ENCODE measurements at regions not wholly inside any gene's neighbourhood (a gene's known extent, or its start where the extent isn't known, plus 50 kb on each side); places are given as distances from the start of the nearest gene placed in this dataset.
A peak's percentile ranks its signal among the peaks of the same experiment; 100 is the strongest.

DNA sequence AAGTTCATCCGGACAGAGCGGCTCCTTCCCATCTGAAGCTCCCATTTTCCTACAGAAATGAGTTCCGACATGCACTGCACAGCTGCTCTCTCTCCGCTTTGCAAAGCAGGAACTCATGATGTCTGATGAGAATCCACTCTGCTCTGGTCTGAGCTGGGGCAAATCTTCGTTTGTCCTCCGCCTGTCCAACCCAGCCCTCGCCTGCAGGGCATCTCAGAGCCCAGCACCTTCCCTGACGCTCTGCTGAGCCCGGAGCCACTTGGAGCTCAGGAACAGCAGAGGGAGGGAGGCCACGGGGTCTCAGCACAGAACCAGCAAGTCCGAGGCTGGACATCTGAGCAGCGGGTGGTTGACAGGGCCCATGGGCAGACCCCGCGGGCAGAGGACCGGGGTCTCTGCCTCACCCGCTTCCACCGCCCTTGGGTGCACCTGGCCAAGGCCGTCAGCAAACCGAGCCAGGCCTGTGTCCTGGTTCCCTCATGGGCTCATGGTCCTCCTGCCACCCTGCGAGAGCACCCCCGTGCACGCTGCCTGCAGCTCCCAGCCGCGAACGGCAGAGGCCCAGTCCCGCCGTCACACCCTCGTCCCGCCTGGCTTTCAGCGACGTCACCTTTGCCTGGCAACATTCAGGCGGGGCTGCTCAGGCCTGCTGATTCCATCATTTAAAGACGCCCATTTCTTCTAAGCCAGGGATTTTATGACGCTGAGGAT lies 78.5 kb upstream of the BHLHE23 start:
- ChIA-PET POLR2A (ENCODE audit: low non-redundant PET) (no interaction called here), CTCF (no interaction called here)
- DNase-seq (ENCODE audit: low spot score) = peak; percentile 23
- Histone ChIP-seq H3K27ac (ENCODE audit: low read depth, low read length, poor library complexity, severe bottlenecking) (no peak overlapping the region), H3K4me1 (ENCODE audit: insufficient read depth, low read length, poor library complexity, severe bottlenecking) (no peaks in the 10 kb centered on the region), H3K4me3 (ENCODE audit: low read depth, low read length, poor library complexity, severe bottlenecking) (no peak overlapping the region), H3K27me3 (replicated peaks; ENCODE audit: insufficient read depth, low read depth, low read length, poor library complexity) (peaks cover 85% of the 10 kb centered on the region), H3K36me3 (ENCODE audit: insufficient read depth, low read length, poor library complexity, severe bottlenecking) (no peaks in the 10 kb centered on the region), H3K9me3 (ENCODE audit: low read depth, low read length, poor library complexity, severe bottlenecking) (no peaks in the 10 kb centered on the region)
- intact Hi-C loops (cut with micrococcal nuclease; ENCODE audit: unreplicated experiment) = no loop called here
- no TSS peak for BruUV-seq (replicated peaks)
- TF ChIP-seq, protein P1, sequence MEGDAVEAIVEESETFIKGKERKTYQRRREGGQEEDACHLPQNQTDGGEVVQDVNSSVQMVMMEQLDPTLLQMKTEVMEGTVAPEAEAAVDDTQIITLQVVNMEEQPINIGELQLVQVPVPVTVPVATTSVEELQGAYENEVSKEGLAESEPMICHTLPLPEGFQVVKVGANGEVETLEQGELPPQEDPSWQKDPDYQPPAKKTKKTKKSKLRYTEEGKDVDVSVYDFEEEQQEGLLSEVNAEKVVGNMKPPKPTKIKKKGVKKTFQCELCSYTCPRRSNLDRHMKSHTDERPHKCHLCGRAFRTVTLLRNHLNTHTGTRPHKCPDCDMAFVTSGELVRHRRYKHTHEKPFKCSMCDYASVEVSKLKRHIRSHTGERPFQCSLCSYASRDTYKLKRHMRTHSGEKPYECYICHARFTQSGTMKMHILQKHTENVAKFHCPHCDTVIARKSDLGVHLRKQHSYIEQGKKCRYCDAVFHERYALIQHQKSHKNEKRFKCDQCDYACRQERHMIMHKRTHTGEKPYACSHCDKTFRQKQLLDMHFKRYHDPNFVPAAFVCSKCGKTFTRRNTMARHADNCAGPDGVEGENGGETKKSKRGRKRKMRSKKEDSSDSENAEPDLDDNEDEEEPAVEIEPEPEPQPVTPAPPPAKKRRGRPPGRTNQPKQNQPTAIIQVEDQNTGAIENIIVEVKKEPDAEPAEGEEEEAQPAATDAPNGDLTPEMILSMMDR (conservative IDR thresholded peaks at IDR 0.05; ENCODE audit: low read depth, low read length) = no peak
- no peak for TF ChIP-seq EZH2 (IDR thresholded peaks at IDR 0.05; ENCODE audit: borderline replicate concordance, low read depth, low read length, poor library complexity, severe bottlenecking)

DNA sequence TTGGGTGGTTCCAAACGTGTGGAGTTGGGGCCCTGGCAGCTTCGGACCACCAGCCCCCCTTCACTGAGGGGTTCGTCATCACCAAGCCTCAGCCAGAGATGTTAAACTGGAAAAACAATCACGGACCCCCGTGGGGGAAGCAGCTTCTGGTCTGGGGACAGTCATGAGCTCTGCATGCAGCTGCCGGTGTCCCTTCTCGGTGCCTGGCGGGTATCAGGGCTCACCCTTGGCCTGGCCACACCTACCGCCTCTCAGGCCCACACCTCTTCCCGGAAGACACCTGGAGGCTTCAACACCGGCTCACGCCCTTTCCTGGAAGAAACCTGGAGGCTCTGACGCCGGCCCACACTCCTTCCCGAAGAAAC lies 77.8 kb upstream of the BHLHE23 start:
- intact Hi-C loops (cut with micrococcal nuclease; ENCODE audit: unreplicated experiment) = no loop called here
- no peak for DNase-seq (ENCODE audit: low spot score)
- no peaks in the 10 kb centered on the region for H3K4me1 ChIP-seq (ENCODE audit: insufficient read depth, low read length, poor library complexity, severe bottlenecking)
- no peak overlapping the region for H3K27ac ChIP-seq (ENCODE audit: low read depth, low read length, poor library complexity, severe bottlenecking)
- H3K9me3 ChIP-seq (ENCODE audit: low read depth, low read length, poor library complexity, severe bottlenecking) = no peaks in the 10 kb centered on the region
- CTCF ChIA-PET = no interaction called here
- no peaks in the 10 kb centered on the region for H3K36me3 ChIP-seq (ENCODE audit: insufficient read depth, low read length, poor library complexity, severe bottlenecking)
- no peak for TF ChIP-seq EZH2 (IDR thresholded peaks at IDR 0.05; ENCODE audit: borderline replicate concordance, low read depth, low read length, poor library complexity, severe bottlenecking)
- TF ChIP-seq, protein P1 (conservative IDR thresholded peaks at IDR 0.05; ENCODE audit: low read depth, low read length) = no peak
- peaks cover 77% of the 10 kb centered on the region for H3K27me3 ChIP-seq (replicated peaks; ENCODE audit: insufficient read depth, low read depth, low read length, poor library complexity)
- no peak overlapping the region for H3K4me3 ChIP-seq (ENCODE audit: low read depth, low read length, poor library complexity, severe bottlenecking)
- POLR2A ChIA-PET (ENCODE audit: low non-redundant PET) = no interaction called here
- BruUV-seq (replicated peaks) = no TSS peak

DNA sequence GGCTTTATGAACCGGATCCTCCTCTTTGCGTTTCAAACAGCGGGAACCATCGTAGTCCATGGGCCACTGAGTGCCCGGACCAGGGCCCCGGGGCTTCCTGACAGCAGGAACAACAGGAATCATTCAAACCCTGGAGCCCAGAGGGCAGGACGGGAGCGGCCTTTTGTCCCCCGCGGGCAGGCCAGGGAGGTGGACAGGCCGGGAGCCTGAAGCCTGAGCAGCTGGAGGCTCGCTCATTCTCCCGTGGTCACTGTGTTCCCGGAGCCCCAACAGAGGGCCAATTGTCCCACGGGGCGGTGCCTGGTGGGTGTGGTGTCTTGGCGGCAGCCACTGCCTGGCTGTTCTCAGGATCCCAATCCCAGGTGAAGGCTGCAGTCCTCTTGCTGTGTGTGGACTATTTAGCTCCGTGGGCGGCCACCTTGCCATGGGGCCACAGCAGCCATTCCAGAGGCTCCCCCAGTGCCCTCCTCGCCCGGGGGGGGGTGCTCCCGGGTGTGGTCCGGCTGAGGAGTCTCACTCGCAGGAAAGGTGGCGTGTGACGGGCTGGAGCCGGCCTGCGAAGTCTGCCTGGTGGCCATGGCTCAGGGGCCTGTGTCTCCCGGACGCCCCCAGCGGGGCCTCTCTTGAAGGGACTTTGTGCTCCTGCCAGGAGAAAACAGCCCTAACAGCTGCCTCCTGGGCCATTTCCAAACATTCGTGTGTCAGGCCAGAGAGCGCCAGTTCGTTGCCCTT lies 77.2 kb upstream of the BHLHE23 start:
- no peak for DNase-seq (ENCODE audit: low spot score)

More for the DNA sequence above, 77.2 kb upstream of the BHLHE23 start:
- no peaks in the 10 kb centered on the region for H3K36me3 ChIP-seq (ENCODE audit: insufficient read depth, low read length, poor library complexity, severe bottlenecking)
- no peak overlapping the region for H3K4me3 ChIP-seq (ENCODE audit: low read depth, low read length, poor library complexity, severe bottlenecking)
- H3K4me1 ChIP-seq (ENCODE audit: insufficient read depth, low read length, poor library complexity, severe bottlenecking) = no peaks in the 10 kb centered on the region
- no TSS peak for BruUV-seq (replicated peaks)
- intact Hi-C loops (cut with micrococcal nuclease; ENCODE audit: unreplicated experiment) = no loop called here
- POLR2A ChIA-PET (ENCODE audit: low non-redundant PET) = no interaction called here
- H3K27ac ChIP-seq (ENCODE audit: low read depth, low read length, poor library complexity, severe bottlenecking) = no peak overlapping the region
- H3K27me3 ChIP-seq (replicated peaks; ENCODE audit: insufficient read depth, low read depth, low read length, poor library complexity) = peaks cover 74% of the 10 kb centered on the region
- CTCF ChIA-PET = no interaction called here
- H3K9me3 ChIP-seq (ENCODE audit: low read depth, low read length, poor library complexity, severe bottlenecking) = no peaks in the 10 kb centered on the region
- TF ChIP-seq, protein P1 (conservative IDR thresholded peaks at IDR 0.05; ENCODE audit: low read depth, low read length) = no peak
- no peak for TF ChIP-seq EZH2 (IDR thresholded peaks at IDR 0.05; ENCODE audit: borderline replicate concordance, low read depth, low read length, poor library complexity, severe bottlenecking)

All from A673 (cell line).